GM21381 (cell line): ENCODE measurements at regions not wholly inside any gene's neighbourhood (a gene's known extent, or its start where the extent isn't known, plus 50 kb on each side); places are given as distances from the start of the nearest gene placed in this dataset.

ENCODE experiments used
- ATAC-seq: cut with Tn5 transposase; IDR thresholded peaks from one replicate; pipeline ENCODE4 v1.9.1; 2021; ENCODE audit warnings: mild to moderate bottlenecking, moderate library complexity; ENCODE audit not compliant: unreplicated experiment

GRCh38 chr12:115407036-115407435 is 723.1 kb upstream of the TBX3 start:
- no peak for ATAC-seq

DNA sequence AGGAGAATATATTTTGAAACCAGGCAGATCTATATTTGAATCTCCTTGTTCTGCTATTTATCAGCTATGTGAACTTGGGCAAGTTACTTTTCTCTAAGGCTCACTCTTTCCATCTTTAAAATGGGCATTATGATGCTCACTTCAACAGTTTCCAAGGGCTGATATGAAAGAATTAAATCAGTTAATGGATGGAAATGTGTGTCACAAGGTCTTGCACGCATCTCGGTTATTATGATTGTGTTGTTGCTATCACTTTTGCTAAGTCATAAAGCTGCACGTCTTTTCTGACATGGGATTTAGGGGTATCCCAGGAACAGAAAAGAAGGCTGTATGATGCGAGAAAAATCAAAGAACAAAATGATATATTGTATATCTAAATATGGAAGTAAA is 721.5 kb upstream of the TBX3 start:
- ATAC-seq, result no peak

- no peak for ATAC-seq
Measured at GRCh38 chr12:115404761-115405470, 720.9 kb upstream of the TBX3 start.

- no peak for ATAC-seq
Measured at GRCh38 chr12:115403689-115404088, 719.7 kb upstream of the TBX3 start.

- no peak for ATAC-seq
Measured at GRCh38 chr12:115403253-115403652, 719.3 kb upstream of the TBX3 start.

DNA sequence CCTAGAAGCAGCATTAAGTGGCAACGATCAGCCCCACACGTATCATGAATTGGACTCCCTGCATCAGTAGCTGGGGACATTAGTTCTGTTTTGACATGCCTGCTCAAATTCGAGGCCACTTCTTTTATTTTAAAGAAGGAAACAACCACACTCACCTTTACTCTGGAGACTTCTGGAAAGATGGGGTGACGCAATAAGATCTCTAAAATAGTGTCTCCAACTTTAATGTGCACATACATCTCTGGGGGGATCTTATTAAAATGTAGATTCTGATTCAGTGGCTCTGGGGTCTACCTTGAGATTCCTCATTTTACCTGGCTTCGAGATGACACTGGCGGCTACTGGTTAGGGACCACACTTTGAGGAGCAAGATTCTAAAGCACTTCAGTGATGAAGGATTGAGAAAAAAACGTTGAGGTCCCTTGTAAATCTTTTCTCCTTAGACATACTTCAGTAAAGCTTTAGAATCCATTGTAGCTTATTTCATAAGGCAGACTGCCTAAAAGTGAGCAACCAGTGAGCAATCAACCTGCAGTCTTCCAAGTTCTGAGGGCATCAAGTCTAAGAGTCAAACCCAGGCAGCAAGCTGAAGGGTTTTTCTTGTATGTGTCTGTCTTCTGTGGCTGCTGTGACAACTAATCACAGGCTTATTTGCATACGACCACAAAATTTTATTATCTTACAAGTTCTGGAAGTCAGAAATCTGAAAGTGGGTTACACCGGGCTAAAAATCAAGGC is 718.6 kb upstream of the TBX3 start:
- no peak for ATAC-seq

DNA sequence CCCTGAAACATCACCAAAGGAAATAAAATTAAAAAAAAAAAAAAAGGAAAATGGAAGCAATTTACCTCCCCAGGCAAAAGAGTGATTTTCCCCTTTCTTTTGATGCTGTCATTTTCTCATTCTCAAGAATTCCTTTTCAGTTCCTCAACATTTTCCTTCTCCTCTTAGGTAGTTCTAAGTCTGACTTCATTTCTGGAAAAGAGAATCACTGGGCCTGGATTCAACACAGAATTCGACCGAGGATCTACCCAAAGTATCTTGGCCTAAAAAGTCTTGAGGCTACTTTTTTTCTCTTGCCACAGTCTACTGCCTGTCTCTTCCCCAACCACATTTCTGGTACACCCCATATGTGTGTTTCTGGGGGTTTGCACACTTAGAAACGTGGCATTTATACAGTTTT is 717.8 kb upstream of the TBX3 start:
- no peak for ATAC-seq

- ATAC-seq, result no peak
Measured at GRCh38 chr12:115400011-115400410, 716.0 kb upstream of the TBX3 start.

DNA sequence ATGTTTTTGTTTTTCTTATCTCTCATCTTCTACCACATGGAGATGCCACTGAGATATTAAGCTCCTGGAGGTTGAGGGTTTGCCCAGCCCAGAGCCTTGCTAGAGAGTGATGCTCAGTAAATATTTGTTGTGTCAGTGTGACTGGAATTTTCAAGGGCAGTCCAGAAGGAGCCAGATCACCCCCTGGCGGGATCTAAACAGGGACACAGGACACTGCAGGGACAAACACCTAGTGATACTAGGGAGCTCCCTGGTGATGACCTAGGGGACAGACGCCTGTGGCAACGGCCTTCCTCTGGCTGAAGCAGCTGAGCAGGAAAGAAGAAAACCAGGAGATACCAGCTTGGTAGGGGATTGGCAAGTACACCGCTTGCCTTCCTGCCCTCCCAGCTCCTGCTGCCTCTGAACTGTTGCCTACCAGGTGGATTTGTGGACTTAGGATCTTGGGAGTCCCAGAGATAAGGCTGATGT is 714.4 kb upstream of the TBX3 start:
- no peak for ATAC-seq

- ATAC-seq, result no peak
Measured at GRCh38 chr12:115396567-115396966, 712.6 kb upstream of the TBX3 start.

DNA sequence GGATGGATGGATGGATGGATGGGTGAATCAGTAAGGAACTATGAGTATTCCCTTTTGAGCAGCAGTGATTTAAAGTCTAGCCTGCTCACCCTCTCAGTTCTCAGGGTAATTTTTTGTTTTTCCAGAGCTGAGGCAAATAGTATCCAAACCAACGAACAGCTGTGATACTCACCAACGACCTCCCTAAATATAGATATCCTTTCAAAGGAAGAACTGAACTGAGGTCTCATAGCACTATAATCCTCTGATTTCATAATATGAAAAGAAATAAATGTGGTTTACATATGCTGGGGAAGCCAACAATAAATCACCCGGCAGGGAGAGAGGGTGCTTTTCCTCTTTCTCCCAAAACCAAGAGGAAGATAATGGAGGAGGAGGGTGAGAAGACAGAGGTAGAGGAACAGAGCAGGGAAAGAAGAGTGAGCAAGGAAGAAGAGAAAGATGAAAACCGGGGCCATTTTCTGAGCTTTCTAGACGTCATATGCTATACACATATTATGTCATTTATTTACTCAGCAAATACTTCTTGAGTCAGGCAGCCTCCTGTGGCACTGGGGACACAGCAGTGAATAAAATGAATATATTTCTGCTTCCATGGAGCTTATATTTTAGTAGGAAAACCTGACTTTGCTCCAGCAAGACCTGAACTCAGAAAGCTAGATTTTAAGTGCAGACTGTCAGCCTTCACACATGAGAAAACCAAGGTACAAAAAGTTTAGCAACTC is 710.7 kb upstream of the TBX3 start:
- no peak for ATAC-seq

- no peak for ATAC-seq
Measured at GRCh38 chr12:115388139-115388538, 704.2 kb upstream of the TBX3 start.

DNA sequence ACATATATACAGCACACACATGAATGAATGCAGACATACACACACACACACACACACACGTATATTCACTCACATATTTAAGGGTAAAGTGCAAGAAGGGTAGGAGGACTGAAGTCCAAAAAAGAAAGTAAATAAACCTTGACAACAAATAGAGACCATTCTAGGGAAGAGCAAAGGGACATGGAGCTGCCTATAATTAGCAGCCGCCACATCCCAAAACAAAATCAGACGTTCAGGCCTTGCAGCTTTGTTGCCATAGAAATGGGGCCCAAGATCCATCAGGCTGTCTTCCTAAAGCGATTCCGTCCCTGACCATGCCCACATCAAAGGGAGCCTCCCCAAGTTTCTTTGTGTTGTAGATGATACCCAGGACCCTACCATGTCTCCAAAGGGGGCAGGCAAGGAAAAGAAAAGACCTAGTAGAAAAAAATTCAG is 703.5 kb upstream of the TBX3 start:
- no peak for ATAC-seq

- ATAC-seq, result no peak
Measured at GRCh38 chr12:115386946-115387345, 703.0 kb upstream of the TBX3 start.

- ATAC-seq, result no peak
Measured at GRCh38 chr12:115385141-115385540, 701.2 kb upstream of the TBX3 start.

GRCh38 chr12:115384391-115384790 is 700.4 kb upstream of the TBX3 start:
- ATAC-seq, result no peak

DNA sequence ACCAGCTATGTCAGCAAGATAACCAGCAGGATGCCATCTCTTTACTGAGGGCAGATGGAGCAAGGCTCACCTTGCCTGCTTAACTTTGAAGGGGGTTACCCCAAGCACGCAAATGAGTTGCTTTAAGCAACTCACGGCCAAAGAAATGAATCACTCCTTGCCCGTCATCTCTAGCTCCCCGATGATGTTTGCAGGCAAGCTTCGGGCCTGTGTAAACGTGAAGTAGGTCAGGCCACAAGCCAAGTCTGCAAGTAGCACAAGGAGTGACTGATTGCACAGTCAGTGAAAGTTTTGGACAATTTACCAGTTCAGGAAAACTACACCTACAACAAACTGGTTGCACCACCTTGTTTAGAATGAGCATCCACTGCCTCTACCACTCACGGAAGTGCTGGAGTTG is 699.7 kb upstream of the TBX3 start:
- no peak for ATAC-seq

DNA sequence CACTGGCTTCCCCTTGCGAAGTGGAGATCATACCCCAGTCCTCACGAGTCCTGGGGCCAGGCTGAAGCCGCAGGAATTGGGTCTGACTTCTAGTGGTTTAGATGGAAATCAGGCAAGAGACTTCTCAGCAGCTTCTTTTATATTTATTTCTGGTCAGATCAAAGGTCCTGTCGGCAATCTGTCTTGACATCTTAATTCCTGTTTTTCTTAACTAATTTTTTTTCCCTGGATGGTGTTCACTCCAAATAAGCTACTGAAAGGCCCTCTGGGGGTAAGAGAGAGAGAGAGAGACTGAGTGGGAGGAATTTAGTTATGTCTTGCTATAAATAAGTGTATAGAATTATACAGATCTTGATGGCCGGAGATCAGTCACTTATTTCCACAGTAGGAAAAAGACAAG is 698.7 kb upstream of the TBX3 start:
- ATAC-seq, result no peak

- no peak for ATAC-seq
Measured at GRCh38 chr12:115380546-115381120, 696.7 kb upstream of the TBX3 start.

DNA sequence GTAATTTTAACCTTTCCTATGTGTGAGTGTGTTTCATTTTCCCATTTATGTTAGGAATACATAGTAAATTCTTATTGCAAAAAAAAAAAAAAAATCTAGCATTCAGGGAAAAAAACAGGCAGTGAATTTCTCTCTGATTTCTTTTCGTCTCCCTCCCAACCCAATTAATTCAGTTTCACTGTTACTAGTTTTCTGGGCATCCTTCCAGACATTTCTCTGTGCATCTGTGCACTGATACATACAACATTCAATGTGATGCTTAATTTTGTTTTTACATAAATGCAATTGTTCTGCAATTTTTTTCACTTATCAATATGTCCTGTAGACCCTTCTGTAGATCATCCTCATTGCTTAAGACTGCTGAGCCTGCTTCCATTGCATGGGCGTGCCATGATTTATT is 694.3 kb upstream of the TBX3 start:
- no peak for ATAC-seq

- no peak for ATAC-seq
Measured at GRCh38 chr12:115377779-115378178, 693.8 kb upstream of the TBX3 start.
